HEK293T (cell line): ENCODE measurements at regions not wholly inside any gene's neighbourhood (a gene's known extent, or its start where the extent isn't known, plus 50 kb on each side); places are given as distances from the start of the nearest gene placed in this dataset.

Experiments
- ARNT ChIP-seq: fragments of 450-650 bp; IDR thresholded peaks from 2 replicates; pipeline ENCODE4 v1.6.1; 2017; ENCODE audit warnings: mild to moderate bottlenecking
- BHLHE40 ChIP-seq: fragments of 450-650 bp; IDR thresholded peaks from 2 replicates; pipeline ENCODE4 v1.6.1; 2016; ENCODE audit warnings: mild to moderate bottlenecking, moderate library complexity, borderline replicate concordance
- CTBP1 ChIP-seq: fragments of 450-650 bp; IDR thresholded peaks from 2 replicates; pipeline ENCODE4 v1.6.1; 2016; ENCODE audit warnings: borderline replicate concordance
- ELF4 ChIP-seq: fragments of 450-650 bp; IDR thresholded peaks from 2 replicates; pipeline ENCODE4 v1.6.1; 2017; ENCODE audit warnings: antibody characterized with exemption
- FOXA1 ChIP-seq: fragments of 450-650 bp; IDR thresholded peaks from 2 replicates; pipeline ENCODE4 v1.6.1; 2016; ENCODE audit warnings: mild to moderate bottlenecking
- FOXK2 ChIP-seq: fragments of 450-650 bp; IDR thresholded peaks from 2 replicates; pipeline ENCODE4 v1.6.1; 2016; ENCODE audit warnings: mild to moderate bottlenecking
- FOXM1 ChIP-seq: fragments of 450-650 bp; IDR thresholded peaks from 2 replicates; pipeline ENCODE4 v1.6.1; 2017; ENCODE audit warnings: mild to moderate bottlenecking, borderline replicate concordance
- HDGF ChIP-seq: fragments of 450-650 bp; IDR thresholded peaks from 2 replicates; pipeline ENCODE4 v1.6.1; 2017; ENCODE audit warnings: antibody characterized with exemption, borderline replicate concordance
- NFRKB ChIP-seq: fragments of 450-650 bp; IDR thresholded peaks from 2 replicates; pipeline ENCODE4 v1.6.1; 2016; ENCODE audit warnings: mild to moderate bottlenecking, moderate library complexity
- SP1 ChIP-seq: fragments of 450-650 bp; IDR thresholded peaks from 2 replicates; pipeline ENCODE4 v1.6.1; 2017
- SUZ12 ChIP-seq: fragments of 450-650 bp; IDR thresholded peaks from 2 replicates; pipeline ENCODE4 v1.6.1; 2016; ENCODE audit warnings: mild to moderate bottlenecking
- TF ChIP-seq, protein P1 (sequence below): fragments of 450-650 bp; IDR thresholded peaks from 2 replicates; pipeline ENCODE4 v1.6.1; 2016

DNA sequence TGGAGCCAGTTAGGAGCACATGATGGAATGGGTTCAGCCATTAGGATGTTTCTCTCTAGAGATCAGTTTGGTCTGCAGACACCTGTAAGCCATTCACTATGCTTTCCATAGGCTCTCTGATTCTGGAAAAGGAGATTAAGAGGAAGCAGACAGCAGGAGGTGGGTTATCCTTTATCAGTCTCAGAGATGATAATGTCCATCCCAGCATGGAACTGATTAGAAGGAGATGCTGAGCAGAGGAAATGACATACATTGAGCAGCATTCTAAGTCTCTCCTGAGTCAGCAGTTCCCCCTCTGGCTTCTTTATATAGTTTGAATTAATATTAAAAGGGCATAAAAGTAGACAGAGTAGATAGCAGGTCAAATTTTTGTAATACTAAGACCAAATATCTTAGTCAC lies 591.1 kb downstream of the GBE1 start:
- no peak for TF ChIP-seq SP1
- TF ChIP-seq FOXM1, result no peak
- TF ChIP-seq FOXA1, result no peak
- no peak for TF ChIP-seq SUZ12
- TF ChIP-seq HDGF, result no peak
- TF ChIP-seq, protein P1, sequence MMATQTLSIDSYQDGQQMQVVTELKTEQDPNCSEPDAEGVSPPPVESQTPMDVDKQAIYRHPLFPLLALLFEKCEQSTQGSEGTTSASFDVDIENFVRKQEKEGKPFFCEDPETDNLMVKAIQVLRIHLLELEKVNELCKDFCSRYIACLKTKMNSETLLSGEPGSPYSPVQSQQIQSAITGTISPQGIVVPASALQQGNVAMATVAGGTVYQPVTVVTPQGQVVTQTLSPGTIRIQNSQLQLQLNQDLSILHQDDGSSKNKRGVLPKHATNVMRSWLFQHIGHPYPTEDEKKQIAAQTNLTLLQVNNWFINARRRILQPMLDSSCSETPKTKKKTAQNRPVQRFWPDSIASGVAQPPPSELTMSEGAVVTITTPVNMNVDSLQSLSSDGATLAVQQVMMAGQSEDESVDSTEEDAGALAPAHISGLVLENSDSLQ, result no peak
- TF ChIP-seq ELF4, result no peak
- no peak for TF ChIP-seq FOXK2
- no peak for TF ChIP-seq NFRKB
- TF ChIP-seq ARNT, result no peak
- no peak for TF ChIP-seq BHLHE40
- TF ChIP-seq CTBP1, result no peak
